ENCODE measurements at regions not wholly inside any gene's neighbourhood (a gene's known extent, or its start where the extent isn't known, plus 50 kb on each side); places are given as distances from the start of the nearest gene placed in this dataset.

- no peak overlapping the region for H3K4ac ChIP-seq (replicated peaks; ENCODE audit: insufficient read length, low read depth, low read length)
- H2BK5ac ChIP-seq (ENCODE audit: low read depth, low read length), result 0 out of 2 replicates have a peak overlapping the region, but pooled peaks have one; percentile 56
- no peaks in the 10 kb centered on the region; the same call in none of the 2 replicates for H3K79me1 ChIP-seq (ENCODE audit: low read depth, low read length)
- no peak overlapping the region for H3K4me3 ChIP-seq (ENCODE audit: extremely low read depth in 1 of 4, insufficient read depth in 2 of 4, low read depth in 3 of 4, low read length in 4 of 4)
- peak overlapping the region; percentile 56 for H4K91ac ChIP-seq (replicated peaks; ENCODE audit: insufficient read length, low read length)
- peaks cover 0 to 27% (median 6%) of the 10 kb centered on the region in 4 experiments; a peak in 5 of 7 replicates for H3K4me1 ChIP-seq (replicated peaks in 1 of 4; ENCODE audit: control insufficient read depth in 3 of 4, insufficient read depth in 4 of 4, low read length in 3 of 4)
- ChIA-PET POLR2A (ENCODE audit: partially characterized antibody) (no interaction called here), CTCF (ENCODE audit: partially characterized antibody) (interaction anchor here (0.8 to 2.2 kb wide), 7 partner anchors 9 to 179 kb away, joined by 3 to 6 read pairs (median 4); no protein-coding TSS in a partner anchor)
- no peaks in the 10 kb centered on the region for H3K9me3 ChIP-seq (ENCODE audit: insufficient read depth in 2 of 2, low read depth in 1 of 2, low read length in 1 of 2)
- no peak overlapping the region for H2BK15ac ChIP-seq (ENCODE audit: low read length)
- no peak overlapping the region for H3K9ac ChIP-seq (replicated peaks in 1 of 4; ENCODE audit: extremely low read depth in 1 of 4, low read depth in 3 of 4, low read length in 3 of 4)
- H3K27ac ChIP-seq (ENCODE audit: low read depth, low read length), result no peak overlapping the region
- WGBS, 2 experiments (ENCODE audit: extremely low coverage in 1 of 2, insufficient coverage in 1 of 2, insufficient read length in 1 of 2, insufficient replicate concordance in 2 of 2, low coverage in 1 of 2, low lambda C conversion rate in 2 of 2, missing lambda C conversion rate in 1 of 2), result 93% methylated on average over 35 of the region's 35 CpGs; no CpG with 5 or more reads in 1 of the 2 experiments
- peaks cover 0 to 10% of the 10 kb centered on the region in 2 experiments; a peak in 1 of 4 replicates for H3K79me2 ChIP-seq (ENCODE audit: control insufficient read depth in 1 of 2, insufficient read depth in 2 of 2, low read length in 2 of 2)
- H2BK12ac ChIP-seq (ENCODE audit: low read depth, low read length), result no peak overlapping the region
- no peak overlapping the region for H4K8ac ChIP-seq (ENCODE audit: extremely low read depth, insufficient read depth, low read length)
- no peak overlapping the region for H2AFZ ChIP-seq (ENCODE audit: low read length)
- H3K27me3 ChIP-seq (replicated peaks in 1 of 4; ENCODE audit: control insufficient read depth in 3 of 4, extremely low read depth in 1 of 4, insufficient read depth in 3 of 4, low read length in 3 of 4), result no peaks in the 10 kb centered on the region
- H3K56ac ChIP-seq (replicated peaks; ENCODE audit: insufficient read length, low read depth, low read length), result no peak overlapping the region
- no peaks in the 10 kb centered on the region for H3K36me3 ChIP-seq (ENCODE audit: control insufficient read depth in 2 of 4, insufficient read depth in 4 of 4, low read length in 3 of 4)
- no peak for FAIRE-seq
- DNase-seq (ENCODE audit: low read depth in 1 of 2, low spot score in 2 of 2), result no peak
- H2BK120ac ChIP-seq (replicated peaks; ENCODE audit: low read depth, low read length), result no peak overlapping the region
- peaks cover 0 to 3% of the 10 kb centered on the region in 2 experiments for H4K20me1 ChIP-seq (replicated peaks in 1 of 2; ENCODE audit: control insufficient read depth in 1 of 2, insufficient read depth in 2 of 2, low read length in 2 of 2)
- no peak overlapping the region for H3K4me2 ChIP-seq (ENCODE audit: insufficient read depth in 1 of 2, low read depth in 2 of 2, low read length in 2 of 2)
- no peak overlapping the region for H2BK20ac ChIP-seq (ENCODE audit: low read length)
- H3K23ac ChIP-seq (ENCODE audit: insufficient read length), result no peak overlapping the region
- H3K14ac ChIP-seq (ENCODE audit: insufficient read length), result no peak overlapping the region
- H3K23me2 ChIP-seq (ENCODE audit: low read depth, low read length), result no peaks in the 10 kb centered on the region
- no peak overlapping the region for H3K18ac ChIP-seq (ENCODE audit: extremely low read depth, low read length)
- no peak overlapping the region for H4K5ac ChIP-seq (ENCODE audit: insufficient read length, low read depth, low read length)
- no peak overlapping the region for H2AK5ac ChIP-seq (ENCODE audit: low read depth, low read length)
- no peak for TF ChIP-seq SRF (IDR thresholded peaks at IDR 0.05; ENCODE audit: low read depth, low read length)
- TF ChIP-seq CHD1 (IDR thresholded peaks at IDR 0.05; ENCODE audit: low read depth, low read length), result no peak
- no peak for TF ChIP-seq EZH2 (IDR thresholded peaks at IDR 0.05; ENCODE audit: low read depth, low read length, severe bottlenecking)
- no peak for TF ChIP-seq MAX (IDR thresholded peaks at IDR 0.05)
- no peak for TF ChIP-seq SAP30 (IDR thresholded peaks at IDR 0.05; ENCODE audit: insufficient read depth, insufficient replicate concordance, low read length)
- TF ChIP-seq CEBPB (IDR thresholded peaks at IDR 0.05; ENCODE audit: low read depth, low read length), result no peak
- TF ChIP-seq TAF7 (optimal IDR thresholded peaks at IDR 0.05; ENCODE audit: borderline replicate concordance, low read depth, low read length), result no peak
- no peak for TF ChIP-seq SIN3A (conservative IDR thresholded peaks at IDR 0.05 in 1 of 2, IDR thresholded peaks at IDR 0.05 in 1 of 2; ENCODE audit: low read depth in 1 of 2, low read length in 2 of 2)
- TF ChIP-seq SP2 (IDR thresholded peaks at IDR 0.05; ENCODE audit: low read length), result no peak
- TF ChIP-seq GABPA (IDR thresholded peaks at IDR 0.05; ENCODE audit: borderline replicate concordance, insufficient read depth, low read length), result no peak
- no peak for TF ChIP-seq NANOG (IDR thresholded peaks at IDR 0.05; ENCODE audit: insufficient read depth, low read depth, low read length, poor library complexity, severe bottlenecking)
These were observed 181.1 kb downstream of the SEC14L1 start for GRCh38 chr17:77321649-77322513.
